GM18505 (cell line): ENCODE measurements at regions not wholly inside any gene's neighbourhood (a gene's known extent, or its start where the extent isn't known, plus 50 kb on each side); places are given as distances from the start of the nearest gene placed in this dataset.
A peak's percentile ranks its signal among the peaks of the same experiment; 100 is the strongest.
"Not testable (repeated sequence)": the region's sequence is repeated elsewhere in the genome, so short reads cannot be mapped to it uniquely, and the experiment has no call there.

Experiments
- ATAC-seq: cut with Tn5 transposase; IDR thresholded peaks from one replicate; pipeline ENCODE4 v1.9.1; 2021; ENCODE audit not compliant: unreplicated experiment
- POLR2A ChIP-seq: IDR thresholded peaks from 4 replicates; pipeline ENCODE4 v1.6.1; 2011; ENCODE audit warnings: borderline replicate concordance; ENCODE audit not compliant: insufficient read depth, insufficient read length; ENCODE audit errors: extremely low read depth

- no peak for ATAC-seq
Observed at GRCh38 chr10:31132681-31133244, 101.1 kb upstream of the ZNF438 start.

GRCh38 chr10:31133251-31133791, 101.7 kb upstream of the ZNF438 start:
- TF ChIP-seq POLR2A, result no peak
- ATAC-seq, result no peak

More at GRCh38 chr10:31132681-31133244, 101.1 kb upstream of the ZNF438 start:
- no peak for TF ChIP-seq POLR2A

DNA sequence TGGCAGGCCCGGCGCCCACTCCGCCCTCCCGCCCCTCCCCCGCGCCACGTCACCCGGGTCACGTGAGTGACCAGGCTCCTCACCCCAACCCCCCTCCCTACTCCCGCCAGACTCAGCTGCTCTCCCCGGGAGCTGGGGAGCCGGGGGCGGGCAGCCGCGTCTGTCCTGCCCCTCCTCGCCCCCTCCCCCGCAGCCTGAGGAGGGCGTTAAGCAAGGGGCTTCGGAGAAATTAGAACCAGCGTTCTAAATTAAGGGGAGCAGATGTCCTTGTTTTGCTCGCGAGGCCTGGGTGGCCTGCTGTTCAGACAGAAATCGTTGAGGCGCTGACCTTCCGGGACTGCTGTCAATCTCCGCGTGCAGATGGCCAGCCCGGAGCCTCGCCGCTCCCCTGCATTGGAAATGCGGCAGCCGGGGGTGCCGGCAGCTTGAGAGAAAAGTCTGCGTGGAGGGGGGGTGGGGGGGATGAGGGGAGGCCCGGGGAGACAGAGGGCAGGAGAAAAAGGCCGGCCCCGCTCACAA, 102.2 kb upstream of the ZNF438 start:
- peak; percentile 61 for TF ChIP-seq POLR2A
- peak; percentile 57 for ATAC-seq

DNA sequence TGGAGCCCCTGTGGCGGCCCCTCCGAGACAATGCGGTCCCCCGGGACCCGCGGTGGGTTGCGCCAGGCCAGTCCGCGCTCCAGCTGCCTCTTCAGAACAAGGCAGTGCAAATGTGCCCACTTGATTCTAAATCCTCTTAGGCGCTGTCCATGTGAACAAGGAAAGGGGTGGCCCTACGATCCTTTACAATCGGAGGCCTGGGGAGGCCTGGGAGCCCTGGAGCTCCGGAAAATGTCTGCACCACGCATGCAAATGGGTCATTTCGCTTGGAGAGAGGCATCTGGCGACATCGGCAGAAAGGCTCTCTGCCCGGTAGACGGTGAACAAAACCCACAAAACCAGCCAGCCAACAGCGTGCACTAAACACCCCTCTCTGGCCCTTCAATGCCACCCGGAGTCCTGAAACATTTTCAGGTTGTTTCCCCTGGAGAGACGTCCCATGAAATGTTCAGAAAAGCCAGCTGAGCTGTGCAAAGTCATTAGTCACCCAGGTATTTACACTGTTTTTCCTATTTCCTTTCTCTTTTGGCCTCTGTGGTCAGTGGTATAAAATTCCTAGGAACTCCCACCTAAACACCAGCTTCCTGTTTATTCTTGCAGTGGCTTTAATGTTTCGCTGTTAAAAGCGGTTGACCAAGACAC, 102.8 kb upstream of the ZNF438 start:
- peak; percentile 38 for ATAC-seq
- no peak for TF ChIP-seq POLR2A

- no peak for TF ChIP-seq POLR2A
- no peak for ATAC-seq
Observed at GRCh38 chr10:31135171-31135570, 103.5 kb upstream of the ZNF438 start.

- not testable (repeated sequence) for ATAC-seq
Observed at GRCh38 chr10:31135791-31136190, 104.1 kb upstream of the ZNF438 start.

- TF ChIP-seq POLR2A, result no peak
Observed at GRCh38 chr10:31136386-31136785, 104.7 kb upstream of the ZNF438 start.

DNA sequence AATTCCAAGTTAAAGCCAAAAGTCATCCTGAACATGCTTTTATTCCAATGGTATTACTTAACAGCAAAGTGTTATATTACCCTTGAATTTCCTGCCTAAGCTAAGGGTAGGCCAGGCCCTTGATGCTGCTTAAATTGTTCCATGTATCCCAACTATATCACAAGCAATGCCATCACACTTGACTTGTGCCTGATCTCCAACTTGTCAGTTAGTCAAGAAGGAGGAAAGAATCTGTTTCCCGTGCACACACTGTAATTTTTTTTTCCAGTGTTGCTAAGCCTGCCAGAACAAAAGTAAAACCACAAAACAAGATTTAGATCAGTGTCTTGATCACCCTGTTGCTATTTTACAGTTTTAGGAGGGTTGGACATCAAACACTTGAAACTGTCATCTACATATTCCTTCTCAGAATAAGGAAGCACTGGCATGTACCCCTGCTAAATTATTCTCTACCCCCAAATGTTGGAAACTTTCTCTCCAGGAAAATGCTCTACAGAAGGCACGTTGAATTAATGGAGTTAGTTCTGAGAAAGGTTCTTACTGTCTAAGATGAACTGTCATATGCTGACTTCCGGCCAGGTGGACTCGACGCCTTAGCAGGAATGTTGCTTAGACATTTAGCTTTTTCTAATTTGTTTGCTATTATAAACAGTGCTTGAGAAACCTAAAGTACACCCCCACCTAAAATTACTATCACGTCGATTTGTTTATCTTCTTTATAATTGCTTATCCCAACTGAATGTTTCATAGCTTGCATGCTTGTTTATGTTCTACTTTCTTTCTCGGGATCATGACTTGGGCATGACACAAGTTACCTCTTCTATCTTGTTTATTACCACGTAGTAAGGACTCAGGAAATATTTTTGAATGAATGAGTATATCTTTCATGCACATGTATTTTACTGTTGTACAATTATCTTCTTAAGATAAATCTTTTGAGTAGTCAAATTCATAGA, 105.5 kb upstream of the ZNF438 start:
- no peak for ATAC-seq
- no peak for TF ChIP-seq POLR2A

More at GRCh38 chr10:31136386-31136785, 104.7 kb upstream of the ZNF438 start:
- no peak for ATAC-seq

DNA sequence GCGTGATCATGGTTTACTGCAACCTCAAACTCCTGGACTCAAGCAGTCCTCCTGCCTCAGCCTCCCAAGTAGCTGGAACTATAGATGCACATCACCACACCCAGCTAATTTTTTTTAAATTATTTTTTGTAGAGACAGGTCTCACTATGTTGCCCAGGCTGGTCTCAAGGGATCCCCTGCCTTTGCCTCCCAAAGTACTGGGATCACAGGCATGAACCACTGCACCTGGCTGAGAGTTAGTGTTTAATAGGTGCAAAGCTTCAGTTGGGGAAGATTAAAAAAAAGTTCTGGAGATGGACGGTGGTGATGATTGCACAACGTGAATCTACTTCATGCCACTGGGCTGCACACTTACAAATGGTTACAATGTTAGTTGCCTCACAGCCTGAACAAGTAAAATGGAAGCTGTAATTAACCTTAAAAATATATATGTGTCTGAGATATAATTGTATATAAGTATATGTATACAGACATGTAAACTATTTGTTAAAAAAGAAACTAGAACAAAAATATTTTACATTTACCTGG, 106.4 kb upstream of the ZNF438 start:
- TF ChIP-seq POLR2A, result no peak

DNA sequence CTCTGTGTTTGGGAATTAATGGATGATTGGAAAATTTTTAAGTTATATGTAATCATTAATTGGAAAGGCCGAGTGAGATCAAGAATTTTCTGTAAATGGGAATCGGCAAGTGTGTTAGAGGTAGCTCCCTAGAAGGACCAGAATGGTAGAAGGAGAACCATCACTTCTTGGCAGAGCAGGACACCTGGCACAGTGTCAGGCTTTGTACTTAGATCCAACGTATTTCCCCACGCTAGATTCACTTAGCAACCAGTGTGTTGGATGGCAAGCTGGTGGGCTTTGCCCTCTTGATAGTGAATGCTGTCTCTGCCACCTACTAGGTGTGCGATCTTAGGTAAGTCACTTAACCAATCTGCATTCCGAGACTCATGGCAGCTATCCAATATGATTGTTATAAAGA, 107.8 kb upstream of the ZNF438 start:
- no peak for ATAC-seq
- no peak for TF ChIP-seq POLR2A

More for the DNA sequence above, 106.4 kb upstream of the ZNF438 start:
- ATAC-seq, result no peak

DNA sequence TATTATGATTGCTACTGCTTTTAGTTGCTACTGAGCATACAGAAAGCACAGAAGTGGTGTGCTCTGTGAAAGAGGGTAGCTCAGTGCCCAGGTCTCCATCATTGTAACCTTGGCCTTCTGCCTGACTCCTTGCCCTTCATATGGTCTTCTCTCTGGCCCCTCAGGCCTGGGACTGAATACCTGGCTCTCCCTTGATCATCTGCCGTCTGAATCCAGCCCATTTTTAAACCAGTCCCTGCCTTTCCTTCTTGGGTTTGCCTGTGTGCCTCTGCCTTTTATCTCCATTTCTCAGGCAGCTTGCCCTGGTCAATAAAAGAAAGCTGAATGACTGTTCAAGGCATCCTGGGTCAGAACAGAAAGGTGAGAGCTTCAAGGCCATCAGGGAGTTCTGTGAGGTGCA, 109.1 kb upstream of the ZNF438 start:
- TF ChIP-seq POLR2A, result no peak
- no peak for ATAC-seq

GRCh38 chr10:31142026-31142425, 110.4 kb upstream of the ZNF438 start:
- TF ChIP-seq POLR2A, result no peak
- ATAC-seq, result no peak
